GM23248 (cell line): ENCODE measurements at regions not wholly inside any gene's neighbourhood (a gene's known extent, or its start where the extent isn't known, plus 50 kb on each side); places are given as distances from the start of the nearest gene placed in this dataset.

Source experiments
- EZH2 ChIP-seq: fragments of 200-600 bp; sonication (generic); IDR thresholded peaks from 2 replicates; pipeline ENCODE4 v1.6.1; 2018; ENCODE audit warnings: antibody characterized with exemption, mild to moderate bottlenecking; ENCODE audit not compliant: insufficient read depth, poor library complexity, severe bottlenecking
- EZH2phosphoT487 ChIP-seq: fragments of 200-600 bp; sonication (generic); IDR thresholded peaks from 2 replicates; pipeline ENCODE4 v1.6.1; 2018; ENCODE audit warnings: antibody characterized with exemption, moderate library complexity, mild to moderate bottlenecking, low read depth; ENCODE audit not compliant: insufficient read depth

DNA sequence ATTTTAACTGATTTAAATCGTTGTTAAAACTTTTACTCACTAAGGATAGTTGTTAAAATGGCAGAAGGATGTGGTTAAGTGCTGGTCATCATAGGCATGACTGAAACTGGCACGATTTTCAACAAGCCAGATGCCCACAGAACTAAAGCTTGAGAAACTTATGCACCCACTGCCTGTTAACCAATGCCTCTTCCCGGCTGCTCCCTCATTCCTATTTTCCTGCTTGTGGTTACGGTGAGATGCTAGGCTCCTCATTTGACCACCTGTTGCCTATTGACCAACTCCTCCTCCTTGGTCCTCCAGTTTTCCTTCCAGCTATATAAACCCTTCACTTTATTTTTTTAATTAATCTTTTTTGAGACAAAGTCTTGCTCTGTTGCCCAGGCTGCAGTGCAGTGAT is 238.7 kb downstream of the TFCP2L1 start:
- no peak for TF ChIP-seq EZH2phosphoT487
- no peak for TF ChIP-seq EZH2
